GM18511 (cell line): ENCODE measurements at regions not wholly inside any gene's neighbourhood (a gene's known extent, or its start where the extent isn't known, plus 50 kb on each side); places are given as distances from the start of the nearest gene placed in this dataset.
"Not testable (repeated sequence)": the region's sequence is repeated elsewhere in the genome, so short reads cannot be mapped to it uniquely, and the experiment has no call there.

Source experiments
- ATAC-seq: cut with Tn5 transposase; IDR thresholded peaks from one replicate; pipeline ENCODE4 v1.9.1; 2021; ENCODE audit warnings: mild to moderate bottlenecking, moderate library complexity; ENCODE audit not compliant: unreplicated experiment

DNA sequence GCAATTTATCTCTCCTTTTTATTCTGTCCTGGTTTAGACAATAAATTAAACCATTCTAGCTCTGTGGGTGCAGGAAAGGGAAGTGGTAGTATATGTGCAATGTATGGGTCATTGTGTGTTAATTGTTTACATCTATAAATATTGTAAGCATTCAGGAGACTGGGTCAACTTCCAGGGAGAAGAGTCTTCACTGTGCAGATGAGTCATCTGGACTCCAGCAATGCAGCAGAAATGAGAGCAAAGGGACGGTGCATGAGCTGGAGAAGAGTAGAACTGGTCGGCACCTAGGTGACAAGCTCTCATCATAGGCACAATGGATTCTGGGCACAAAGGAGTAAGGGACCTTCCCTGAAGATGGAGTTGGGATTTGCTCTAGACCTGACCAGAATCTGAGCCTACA, 211.1 kb upstream of the DAAM1 start:
- no peak for ATAC-seq

DNA sequence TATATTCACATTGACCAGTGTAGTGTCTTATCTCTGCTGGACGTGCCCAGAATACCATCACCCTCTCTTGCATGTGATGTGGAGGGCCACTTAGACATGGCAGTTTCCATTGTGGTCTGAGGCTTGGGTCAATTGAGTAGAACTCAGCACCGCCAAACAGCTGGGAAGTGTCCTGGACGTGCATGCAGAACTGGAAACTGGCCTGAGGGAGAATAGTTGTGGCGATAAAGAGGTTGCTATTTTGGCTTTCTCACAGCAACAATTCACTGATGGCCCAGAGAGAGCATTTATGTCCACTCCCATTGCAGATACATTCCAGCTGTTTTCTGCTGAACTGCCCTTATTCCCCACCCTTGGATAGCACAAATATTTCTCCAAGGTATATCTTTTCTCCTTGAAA, 210.1 kb upstream of the DAAM1 start:
- ATAC-seq: no peak

GRCh38 chr14:58979325-58979724, 209.1 kb upstream of the DAAM1 start:
- no peak for ATAC-seq

GRCh38 chr14:58981840-58982239, 206.6 kb upstream of the DAAM1 start:
- no peak for ATAC-seq

- ATAC-seq: no peak
Measured at GRCh38 chr14:58985786-58986185, 202.7 kb upstream of the DAAM1 start.

GRCh38 chr14:58987591-58987990, 200.9 kb upstream of the DAAM1 start:
- ATAC-seq: no peak

GRCh38 chr14:58992935-58993334, 195.5 kb upstream of the DAAM1 start:
- ATAC-seq: no peak

- no peak for ATAC-seq
Measured at GRCh38 chr14:58994130-58994529, 194.3 kb upstream of the DAAM1 start.

DNA sequence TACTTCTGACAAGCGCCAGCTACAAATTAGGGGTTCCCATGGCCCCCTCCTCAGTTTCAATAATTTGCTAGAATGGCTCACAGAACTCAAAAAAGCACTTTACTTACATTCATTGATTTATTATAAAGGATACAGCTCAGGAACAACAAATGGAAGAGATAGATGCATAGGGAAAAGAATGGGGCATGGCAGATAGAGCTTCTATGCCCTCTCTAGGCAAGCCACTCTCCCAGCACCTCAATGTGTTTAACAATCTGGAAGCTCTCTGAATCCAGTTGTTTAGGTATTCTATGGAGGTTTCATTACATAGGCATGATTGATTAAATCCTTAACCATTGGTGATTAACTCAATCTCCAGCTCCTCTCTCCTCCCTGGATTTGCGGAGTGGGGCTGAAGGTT, 184.5 kb upstream of the DAAM1 start:
- no peak for ATAC-seq

GRCh38 chr14:59006179-59006578, 182.3 kb upstream of the DAAM1 start:
- not testable (repeated sequence) for ATAC-seq

DNA sequence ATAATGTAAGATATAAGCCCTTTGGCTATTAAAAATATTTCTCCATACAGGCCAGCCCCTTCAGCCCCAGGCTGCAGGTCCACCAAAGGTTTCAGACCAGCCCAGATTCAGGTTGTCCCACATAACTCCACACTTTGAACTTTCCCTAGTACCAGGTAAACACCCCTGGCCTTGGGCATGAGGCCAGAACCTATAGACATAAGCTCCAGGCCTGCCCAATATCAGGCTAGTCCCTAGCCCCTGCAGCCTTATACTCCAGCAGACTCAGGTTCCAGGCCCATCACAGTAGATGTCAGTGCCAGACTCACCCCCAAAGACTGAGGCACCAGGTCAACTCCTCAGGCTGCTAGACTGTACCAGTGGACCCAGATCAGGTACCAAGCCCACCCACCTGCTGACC, 178.5 kb upstream of the DAAM1 start:
- ATAC-seq: no peak

- no peak for ATAC-seq
Measured at GRCh38 chr14:59013672-59014298, 174.7 kb upstream of the DAAM1 start.

- no peak for ATAC-seq
Measured at GRCh38 chr14:59015482-59015881, 173.0 kb upstream of the DAAM1 start.

GRCh38 chr14:59017285-59017965, 171.0 kb upstream of the DAAM1 start:
- no peak for ATAC-seq

DNA sequence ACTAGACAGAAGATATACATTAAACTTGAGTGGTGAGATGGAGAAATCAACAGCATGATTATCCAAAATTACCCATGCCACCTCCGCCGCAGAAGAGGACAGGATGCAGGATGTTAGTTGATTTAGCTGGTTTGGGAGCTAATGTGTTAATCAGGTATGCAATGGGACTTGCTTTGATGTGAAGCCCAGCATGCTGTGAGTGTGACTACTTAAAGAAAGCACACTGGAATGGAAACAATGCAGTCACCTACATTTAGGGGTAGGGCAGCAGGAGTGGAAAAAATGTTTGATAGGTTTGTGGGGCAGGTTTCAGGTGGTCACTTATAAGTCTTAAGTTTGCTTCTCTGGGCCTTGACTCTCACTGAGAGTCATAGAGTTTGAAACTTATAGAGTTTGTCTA, 170.0 kb upstream of the DAAM1 start:
- no peak for ATAC-seq

- ATAC-seq: no peak
Measured at GRCh38 chr14:59018978-59019377, 169.5 kb upstream of the DAAM1 start.

- no peak for ATAC-seq
Measured at GRCh38 chr14:59020382-59020781, 168.1 kb upstream of the DAAM1 start.

DNA sequence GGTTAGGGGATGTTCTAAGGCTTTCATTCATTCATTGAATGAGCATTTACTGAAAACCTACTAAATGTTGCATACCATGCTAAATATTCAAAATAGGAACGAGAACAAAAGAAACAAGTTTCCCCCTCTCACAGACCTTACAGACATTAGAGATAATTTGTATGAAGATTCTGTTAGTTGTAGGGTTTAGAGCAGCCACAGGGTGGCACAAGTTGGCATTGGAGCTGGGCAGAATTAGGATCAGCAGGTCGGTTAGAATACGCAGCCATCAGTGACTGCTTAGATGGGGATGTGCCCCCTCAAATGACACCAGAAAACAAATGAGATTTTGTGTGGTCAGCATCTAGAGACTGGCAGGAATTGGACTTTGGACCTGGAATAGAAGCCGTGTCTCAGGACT, 166.3 kb upstream of the DAAM1 start:
- no peak for ATAC-seq

- no peak for ATAC-seq
Measured at GRCh38 chr14:59026081-59026480, 162.4 kb upstream of the DAAM1 start.

- not testable (repeated sequence) for ATAC-seq
Measured at GRCh38 chr14:59026640-59027039, 161.8 kb upstream of the DAAM1 start.

DNA sequence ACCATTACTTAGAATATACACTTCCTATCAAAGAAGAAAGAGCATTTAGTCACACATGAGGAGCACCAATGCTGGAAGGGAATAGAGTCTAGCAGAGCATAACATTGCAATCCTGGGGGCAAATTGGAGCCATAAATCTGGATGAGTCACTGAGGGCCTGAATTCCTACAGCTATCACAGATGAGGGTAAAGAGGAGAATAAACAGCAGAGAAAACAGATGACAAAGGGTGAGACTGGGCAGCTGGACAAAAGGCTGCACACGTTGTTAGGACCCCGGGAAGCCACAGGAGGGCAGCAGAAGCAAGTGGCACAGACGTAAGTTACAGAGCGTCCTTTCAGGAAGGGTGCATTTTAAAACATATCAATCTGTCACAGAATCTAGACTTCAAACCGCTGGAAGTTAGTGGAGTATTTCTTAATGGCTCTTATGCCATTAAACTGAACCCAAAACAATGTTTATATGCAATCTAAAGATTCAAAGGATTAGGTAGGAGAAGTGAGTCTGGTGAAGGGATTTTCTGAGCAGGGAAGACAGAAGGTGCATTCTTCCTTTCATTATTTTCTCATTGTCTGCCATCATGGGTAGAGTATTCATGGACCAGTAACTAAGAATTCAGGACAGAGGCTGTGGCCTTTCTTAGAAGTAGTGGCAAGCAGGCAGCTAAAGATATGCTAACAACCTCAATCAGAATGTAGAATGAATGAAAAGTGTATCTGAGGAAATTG, 159.8 kb upstream of the DAAM1 start:
- peak; percentile 93 for ATAC-seq

DNA sequence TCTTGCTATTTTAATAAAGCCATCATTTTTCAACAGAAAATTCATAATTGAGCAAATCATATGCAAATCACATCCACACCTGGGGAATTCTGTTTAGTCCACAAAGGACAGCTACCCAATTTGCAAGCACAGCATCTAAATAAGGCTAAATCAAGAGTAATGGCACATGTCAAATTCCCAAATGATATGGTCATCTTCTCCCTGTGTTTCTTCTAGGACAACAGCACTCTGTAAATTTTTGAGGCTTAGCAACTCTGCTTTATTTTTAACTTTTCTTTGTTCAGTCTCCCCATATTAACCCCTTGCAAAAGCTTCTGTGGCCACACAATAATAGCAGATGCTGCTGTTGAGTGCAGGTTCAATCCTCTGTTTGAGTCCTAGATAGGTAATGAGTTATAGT, 155.6 kb upstream of the DAAM1 start:
- ATAC-seq: no peak
